ENCODE measurements at regions not wholly inside any gene's neighbourhood (a gene's known extent, or its start where the extent isn't known, plus 50 kb on each side); places are given as distances from the start of the nearest gene placed in this dataset. TPM values are rescaled to one million over a fixed set of nuclear protein-coding genes. Genes with fewer than 3 reads are reported as not detected.

DNA sequence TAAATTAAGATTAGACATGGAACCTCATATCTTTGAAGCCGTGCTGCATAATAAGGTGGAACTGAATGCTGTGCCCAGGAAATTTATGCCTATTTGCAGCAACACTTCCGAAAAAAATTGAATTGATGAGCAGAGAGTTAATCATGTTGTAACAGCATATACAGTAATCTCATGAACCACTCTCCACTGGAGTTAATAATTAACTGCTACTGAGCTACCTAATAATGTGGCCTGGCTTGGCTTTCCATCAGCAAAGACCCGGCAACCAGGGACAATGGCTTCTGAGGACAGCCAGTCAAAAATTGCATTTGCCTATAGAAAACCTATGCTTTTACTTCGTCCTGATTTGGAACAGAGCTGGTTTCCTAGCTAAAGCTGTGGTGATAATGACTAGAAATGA lies 63.8 kb upstream of the GATB start:
- Histone ChIP-seq H3K36me3 (ENCODE audit: insufficient read depth) (no peaks in the 10 kb centered on the region), H3K4me1 (ENCODE audit: insufficient read depth) (no peaks in the 10 kb centered on the region), H3K27ac (ENCODE audit: low read depth) (no peak overlapping the region), H3K4me3 (ENCODE audit: low read depth, low read length) (no peak overlapping the region)
- WGBS = 85% methylated on average over 4 of the region's 4 CpGs
- DNase-seq (ENCODE audit: extremely low spot score) = no peak

- no peaks in the 10 kb centered on the region for H3K36me3 ChIP-seq (ENCODE audit: insufficient read depth)
- H3K27ac ChIP-seq (ENCODE audit: low read depth) = no peak overlapping the region
- no peak overlapping the region for H3K4me3 ChIP-seq (ENCODE audit: low read depth, low read length)
- H3K4me1 ChIP-seq (ENCODE audit: insufficient read depth) = no peaks in the 10 kb centered on the region
- no peak for DNase-seq (ENCODE audit: extremely low spot score)
Measured at GRCh38 chr4:151822331-151822730, 61.5 kb upstream of the GATB start.

GRCh38 chr4:151820004-151820403 lies 59.2 kb upstream of the GATB start:
- no peaks in the 10 kb centered on the region for H3K36me3 ChIP-seq (ENCODE audit: insufficient read depth)
- H3K4me3 ChIP-seq (ENCODE audit: low read depth, low read length) = no peak overlapping the region
- 84% methylated on average over 3 of the region's 3 CpGs for WGBS
- H3K27ac ChIP-seq (ENCODE audit: low read depth) = no peak overlapping the region
- H3K4me1 ChIP-seq (ENCODE audit: insufficient read depth) = no peaks in the 10 kb centered on the region
- DNase-seq (ENCODE audit: extremely low spot score) = no peak

- DNase-seq (ENCODE audit: extremely low spot score) = no peak
- Histone ChIP-seq H3K27ac (ENCODE audit: low read depth) (no peak overlapping the region), H3K4me3 (ENCODE audit: low read depth, low read length) (no peak overlapping the region), H3K36me3 (ENCODE audit: insufficient read depth) (no peaks in the 10 kb centered on the region), H3K4me1 (ENCODE audit: insufficient read depth) (no peaks in the 10 kb centered on the region)
Measured at GRCh38 chr4:151811403-151811802, 50.6 kb upstream of the GATB start.

Small RNA genes in the stretch of these regions (small RNA-seq; reads per million reads assigned to genes)
- gene RN7SL446P (not detected), gene RNA5SP169 (not detected)

Data from urinary bladder (tissue), 4 donors.